ENCODE measurements at regions not wholly inside any gene's neighbourhood (a gene's known extent, or its start where the extent isn't known, plus 50 kb on each side); places are given as distances from the start of the nearest gene placed in this dataset.

GRCh38 chr3:6504834-6505233 lies 356.1 kb upstream of the GRM7 start:
- TF ChIP-seq CTCF (IDR thresholded peaks at IDR 0.05) (no peak), POLR2A (IDR thresholded peaks at IDR 0.05) (no peak)
